ENCODE measurements at regions not wholly inside any gene's neighbourhood (a gene's known extent, or its start where the extent isn't known, plus 50 kb on each side); places are given as distances from the start of the nearest gene placed in this dataset.

GRCh38 chr17:37840576-37840975 lies 83.6 kb upstream of the TBC1D3K start:
- no peak for TF ChIP-seq NFYB (CRISPR knock-in tag; conservative IDR thresholded peaks at IDR 0.05; ENCODE audit: low read depth)
- no peak for TF ChIP-seq NFE2L1 (CRISPR knock-in tag; IDR thresholded peaks at IDR 0.05)
- TF ChIP-seq STAT6 (CRISPR knock-in tag; conservative IDR thresholded peaks at IDR 0.05; ENCODE audit: low read depth), result no peak
- TF ChIP-seq CTCF (IDR thresholded peaks at IDR 0.05), result no peak
- no peak for TF ChIP-seq GRHL2 (CRISPR knock-in tag; IDR thresholded peaks at IDR 0.05; ENCODE audit: insufficient replicate concordance, severe bottlenecking)
- TF ChIP-seq RELA (CRISPR knock-in tag; IDR thresholded peaks at IDR 0.05; ENCODE audit: borderline replicate concordance), result no peak
- TF ChIP-seq ETV6 (CRISPR knock-in tag; IDR thresholded peaks at IDR 0.05), result no peak
- TF ChIP-seq TEAD4 (CRISPR knock-in tag; IDR thresholded peaks at IDR 0.05), result no peak
- no peak for TF ChIP-seq NR2C2 (CRISPR knock-in tag; IDR thresholded peaks at IDR 0.05)
- no peak for TF ChIP-seq MAX (CRISPR knock-in tag; IDR thresholded peaks at IDR 0.05)
- no peak for TF ChIP-seq CREB1 (CRISPR knock-in tag; IDR thresholded peaks at IDR 0.05)
- TF ChIP-seq PRDM15 (CRISPR knock-in tag; IDR thresholded peaks at IDR 0.05), result no peak
- TF ChIP-seq SP1 (CRISPR knock-in tag; conservative IDR thresholded peaks at IDR 0.05), result no peak
- TF ChIP-seq ATF2 (CRISPR knock-in tag; IDR thresholded peaks at IDR 0.05; ENCODE audit: borderline replicate concordance, low read depth), result no peak
